ENCODE measurements at regions not wholly inside any gene's neighbourhood (a gene's known extent, or its start where the extent isn't known, plus 50 kb on each side); places are given as distances from the start of the nearest gene placed in this dataset.

- TF ChIP-seq CTCF (IDR thresholded peaks at IDR 0.05): no peak
- TF ChIP-seq POLR2A (IDR thresholded peaks at IDR 0.05): no peak
Observed at GRCh38 chr11:25357133-25357532, 860.3 kb downstream of the LUZP2 start.
